CD4-positive, alpha-beta T cell treated with Interleukin-6 for 4 hours (primary cell): ENCODE measurements at regions not wholly inside any gene's neighbourhood (a gene's known extent, or its start where the extent isn't known, plus 50 kb on each side); places are given as distances from the start of the nearest gene placed in this dataset.
"Not testable (repeated sequence)": the region's sequence is repeated elsewhere in the genome, so short reads cannot be mapped to it uniquely, and the experiment has no call there.

ENCODE experiments used
- DNase-seq: peaks from one replicate; pipeline ENCODE4 v3.0.0-alpha.2; 2020; ENCODE audit warnings: mixed read lengths

DNA sequence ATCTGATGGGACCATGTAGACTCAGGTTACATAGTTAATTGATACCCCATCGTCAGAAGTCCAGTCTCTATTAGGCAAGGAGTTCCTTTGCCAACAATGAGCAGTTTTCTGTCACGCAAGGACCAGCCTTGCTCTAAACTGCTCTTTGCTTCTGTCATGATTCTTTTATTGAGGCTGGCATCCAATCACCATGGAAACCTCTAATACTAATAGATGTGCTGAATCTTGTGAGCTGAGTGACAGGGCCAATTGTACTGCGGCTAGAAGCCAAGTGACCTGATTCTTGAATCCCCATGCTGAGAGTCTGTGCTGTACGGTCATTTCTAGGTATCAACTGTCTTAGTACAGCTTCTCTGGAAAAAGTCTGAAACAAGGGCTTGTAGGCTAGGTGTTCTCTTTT, 395.6 kb downstream of the RND3 start:
- no peak for DNase-seq

GRCh38 chr2:150090031-150090430, 397.4 kb downstream of the RND3 start:
- DNase-seq: no peak

DNA sequence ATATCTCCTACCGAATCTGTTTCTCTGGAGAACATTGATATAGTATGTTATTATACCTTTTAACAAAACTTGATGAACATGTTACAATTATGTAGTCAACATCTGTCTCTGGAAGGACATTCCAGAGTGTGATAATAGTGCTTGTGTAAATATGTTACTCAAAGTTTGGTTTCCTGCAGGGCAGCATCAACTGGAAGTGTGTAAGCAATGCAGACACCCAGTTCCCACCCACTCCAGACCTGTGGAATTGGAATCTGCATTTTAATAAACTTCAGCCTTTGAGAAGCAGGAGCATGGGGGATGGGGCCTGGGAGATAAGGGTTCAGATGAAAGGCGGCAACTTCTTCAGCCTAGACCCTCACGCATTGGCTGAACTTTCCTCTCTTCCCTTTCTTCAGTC, 398.9 kb downstream of the RND3 start:
- no peak for DNase-seq

GRCh38 chr2:150085478-150085877, 402.0 kb downstream of the RND3 start:
- DNase-seq: no peak

DNA sequence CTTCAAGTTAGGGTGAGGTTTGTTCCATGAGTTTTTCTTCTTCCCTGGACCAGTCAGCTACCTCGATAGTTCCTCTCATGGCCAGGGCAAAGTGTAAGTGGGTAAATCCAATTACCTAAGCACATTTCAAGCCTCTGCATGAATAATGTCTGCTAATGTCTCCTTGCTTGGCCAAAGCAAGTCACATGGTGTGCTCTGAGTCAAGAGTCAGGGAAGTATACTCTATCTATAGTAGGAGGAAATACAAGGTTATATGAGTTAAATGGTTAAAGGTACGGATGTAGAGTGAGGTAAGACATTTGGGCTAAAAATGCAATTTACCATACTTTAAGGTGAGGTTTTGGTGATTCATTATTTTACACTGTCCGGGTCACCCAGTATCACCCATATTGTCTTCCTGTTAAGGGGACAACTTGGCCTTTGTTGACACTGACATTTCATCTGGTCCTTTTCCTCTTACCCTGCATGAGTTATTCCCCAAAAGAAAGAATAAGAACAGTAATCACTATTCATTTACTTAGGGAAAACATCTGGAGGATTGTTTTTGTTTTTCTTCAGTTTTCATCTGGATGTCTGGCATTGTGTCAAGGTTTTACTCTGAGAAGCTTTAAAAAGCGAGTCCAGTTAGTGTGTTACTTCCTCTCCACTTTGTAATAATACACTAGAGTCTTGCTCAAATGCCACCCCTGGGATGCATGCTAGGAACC, 405.5 kb downstream of the RND3 start:
- no peak for DNase-seq

DNA sequence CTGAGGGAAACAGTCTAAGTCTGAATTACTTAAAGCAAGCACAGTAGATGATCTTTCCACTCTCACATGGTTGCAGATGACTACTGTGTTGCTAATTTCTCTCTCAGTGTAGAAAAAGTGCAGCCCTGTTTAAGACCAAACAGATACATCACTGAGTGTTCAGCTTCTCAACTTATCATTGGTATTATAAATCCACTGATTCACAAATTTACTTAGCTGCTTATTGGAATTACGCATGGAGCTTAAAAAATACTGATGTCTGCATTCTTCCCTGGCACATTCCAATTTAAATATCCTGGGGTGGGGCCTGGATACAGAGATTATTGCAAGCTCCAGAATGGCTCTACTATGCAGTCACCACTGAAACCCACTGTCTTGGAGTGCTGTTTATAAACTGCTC, 411.2 kb downstream of the RND3 start:
- DNase-seq: no peak

GRCh38 chr2:150075831-150076230, 411.6 kb downstream of the RND3 start:
- no peak for DNase-seq

DNA sequence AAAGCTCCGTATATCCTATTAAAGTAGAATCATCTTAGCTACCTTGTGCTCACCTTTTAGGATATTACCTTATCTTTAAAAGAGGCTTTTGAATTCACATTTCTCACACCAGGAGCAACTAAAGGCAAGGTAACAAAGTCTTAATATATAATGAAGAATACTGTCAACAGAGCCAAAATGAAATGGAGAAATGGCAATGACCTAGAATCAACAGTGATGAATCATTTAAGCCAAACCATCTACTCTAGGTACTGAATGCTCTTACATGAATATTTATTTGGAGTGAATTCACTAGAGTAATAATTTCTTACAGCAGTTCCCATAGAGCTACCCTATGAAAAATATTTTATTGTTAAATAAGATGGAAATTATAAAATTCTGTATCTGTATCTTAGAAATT, 421.0 kb downstream of the RND3 start:
- DNase-seq: no peak

DNA sequence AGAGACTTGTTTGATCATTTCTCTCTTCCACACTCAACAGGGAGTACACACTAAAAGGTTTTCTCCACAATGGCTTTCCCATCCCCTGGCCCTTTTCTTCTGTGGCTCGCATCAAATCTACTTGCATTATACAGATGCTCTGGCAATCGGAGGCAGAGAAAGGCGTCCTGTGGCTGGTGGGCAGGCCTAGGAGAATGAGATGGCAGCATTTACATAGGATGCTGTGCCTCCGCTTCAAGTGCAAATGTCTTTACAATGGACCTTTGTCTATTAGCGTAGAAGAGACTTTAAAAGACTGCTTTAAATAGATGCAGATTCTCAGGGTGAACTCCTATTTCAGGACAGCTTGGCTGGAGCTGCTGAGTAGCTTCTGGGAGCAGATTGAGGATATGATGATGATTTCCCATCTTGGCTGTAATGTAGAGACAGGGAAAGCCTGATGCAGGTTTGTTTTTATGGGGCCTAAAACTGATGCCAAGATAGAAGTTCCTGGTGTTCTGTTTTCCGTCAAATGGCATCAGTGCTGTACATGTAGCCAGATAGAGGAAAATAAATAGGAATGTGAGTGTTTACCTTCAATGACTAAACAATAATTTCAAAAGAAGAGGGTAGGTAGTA, 423.4 kb downstream of the RND3 start:
- no peak for DNase-seq

GRCh38 chr2:150063432-150063889, 424.0 kb downstream of the RND3 start:
- DNase-seq: no peak

GRCh38 chr2:150062416-150062815, 425.1 kb downstream of the RND3 start:
- no peak for DNase-seq

- DNase-seq: no peak
Measured at GRCh38 chr2:150060341-150060740, 427.1 kb downstream of the RND3 start.

GRCh38 chr2:150059676-150060075, 427.8 kb downstream of the RND3 start:
- DNase-seq: not testable (repeated sequence)

DNA sequence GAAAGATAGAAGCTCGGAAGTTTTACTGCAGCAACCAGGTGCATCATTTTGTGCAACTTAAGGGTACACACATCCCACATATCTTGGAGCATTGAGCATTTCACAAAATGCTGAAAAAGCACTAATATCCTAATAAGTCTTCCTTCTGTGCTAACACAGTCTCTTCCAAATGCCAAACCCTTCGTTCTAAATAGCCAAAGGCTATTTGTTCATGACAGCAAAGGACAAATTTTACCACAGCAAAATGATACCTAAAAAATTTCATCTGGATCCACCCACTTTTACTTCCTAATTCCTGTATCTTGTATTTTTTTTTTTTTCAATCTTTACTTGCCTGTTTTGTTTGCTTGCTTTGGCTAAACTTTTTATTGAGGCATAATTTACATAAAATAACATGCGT, 435.0 kb downstream of the RND3 start:
- no peak for DNase-seq

DNA sequence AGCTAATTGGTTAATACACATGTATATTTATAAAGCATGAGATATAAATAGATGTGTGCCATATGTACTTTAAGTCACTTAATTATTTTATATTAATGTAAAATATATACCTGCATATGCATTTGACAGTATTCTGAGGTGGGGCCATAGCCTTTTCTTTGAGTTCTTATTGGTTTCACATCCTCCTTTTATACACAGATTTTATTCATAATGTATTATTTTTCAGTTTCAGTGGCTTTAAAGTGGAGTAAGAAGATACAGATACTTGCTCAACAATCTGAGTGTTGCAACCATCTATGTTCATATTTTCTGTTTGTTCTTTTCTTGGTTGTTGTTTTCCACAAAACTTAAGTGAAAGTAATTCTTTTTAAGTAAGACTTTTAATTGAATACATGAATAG, 436.5 kb downstream of the RND3 start:
- no peak for DNase-seq

- DNase-seq: no peak
Measured at GRCh38 chr2:150050036-150050435, 437.4 kb downstream of the RND3 start.

- DNase-seq: no peak
Measured at GRCh38 chr2:150047620-150048222, 439.7 kb downstream of the RND3 start.

DNA sequence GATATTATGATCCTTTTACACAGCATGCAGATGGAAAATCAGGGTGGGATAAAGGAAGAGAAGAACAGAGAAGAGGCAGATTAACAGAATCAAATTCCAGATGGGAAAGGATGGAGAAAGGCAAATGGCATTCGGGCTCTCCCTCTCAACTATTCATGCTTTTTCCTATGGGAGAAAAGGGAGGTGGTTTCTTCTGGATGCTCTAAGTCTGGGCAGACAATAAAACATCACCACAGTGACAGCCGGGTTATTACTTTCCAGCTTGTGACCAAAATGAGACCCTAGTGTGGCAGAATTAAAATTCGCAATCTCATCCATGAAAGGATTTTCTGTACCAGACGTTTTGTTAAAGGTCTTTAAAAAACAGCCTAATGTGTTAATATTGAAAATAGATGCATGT, 440.7 kb downstream of the RND3 start:
- DNase-seq: no peak

DNA sequence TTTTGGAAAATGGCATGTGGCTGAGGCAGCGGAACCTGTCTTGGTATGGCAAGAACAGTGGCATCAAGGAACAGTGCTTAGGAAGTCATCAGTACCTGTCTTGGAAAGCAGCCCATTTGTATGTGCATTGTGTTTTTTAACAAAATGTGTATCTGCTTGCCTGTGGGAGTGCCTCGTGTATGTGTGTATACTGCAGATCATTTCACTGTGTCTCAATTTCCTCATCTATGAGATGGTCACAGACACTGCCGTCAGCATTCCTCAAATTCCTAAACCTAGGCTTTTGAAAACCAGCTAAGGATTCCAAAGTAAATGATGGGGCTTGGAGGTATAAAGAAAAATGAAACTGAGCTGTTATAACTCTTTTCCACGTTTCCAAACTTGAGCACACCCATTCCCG, 441.3 kb downstream of the RND3 start:
- DNase-seq: no peak

DNA sequence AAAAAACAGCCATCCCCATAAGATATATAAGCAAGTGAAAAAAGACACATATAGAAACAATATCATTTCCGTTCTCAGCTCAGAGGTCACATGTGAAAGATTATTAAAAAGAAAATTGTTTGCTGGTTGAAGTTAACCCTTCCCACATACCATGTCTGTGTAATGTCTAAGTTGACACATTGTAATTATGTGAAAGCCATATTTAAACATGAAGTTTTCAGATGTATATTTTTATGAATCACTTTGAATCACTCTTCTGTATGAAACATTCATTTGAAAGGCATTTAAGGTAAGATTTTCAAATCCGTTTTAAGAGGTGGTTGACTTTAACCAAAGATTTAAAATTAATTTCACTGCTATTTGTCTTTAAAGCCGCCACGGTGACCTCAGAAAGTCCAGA, 441.9 kb downstream of the RND3 start:
- DNase-seq: no peak

DNA sequence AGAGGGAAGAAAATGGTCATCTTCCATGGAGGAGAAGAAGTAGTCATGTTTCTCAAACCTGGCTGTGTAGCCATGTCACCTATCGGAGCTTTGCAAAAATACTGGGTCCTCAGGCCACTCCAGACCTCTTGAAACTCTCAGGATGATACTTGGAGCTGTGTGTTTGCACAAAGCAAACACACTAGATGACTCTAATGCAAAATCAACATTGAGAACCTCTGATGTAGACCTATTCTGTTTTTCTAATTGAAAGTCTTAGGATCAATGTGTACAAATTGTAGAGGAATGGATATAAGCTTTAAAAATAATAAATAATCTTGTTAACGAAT, 444.3 kb downstream of the RND3 start:
- DNase-seq: no peak

GRCh38 chr2:150042500-150043171, 444.8 kb downstream of the RND3 start:
- DNase-seq: no peak

- no peak for DNase-seq
Measured at GRCh38 chr2:150041722-150042425, 445.6 kb downstream of the RND3 start.
